ENCODE measurements at regions not wholly inside any gene's neighbourhood (a gene's known extent, or its start where the extent isn't known, plus 50 kb on each side); places are given as distances from the start of the nearest gene placed in this dataset.
A peak's percentile ranks its signal among the peaks of the same experiment; 100 is the strongest.

GRCh38 chr6:4491501-4492260, 284.5 kb upstream of the CDYL start:
- Histone ChIP-seq H3K27ac (ENCODE audit: low read depth, low read length) (no peak overlapping the region), H3K9me3 (ENCODE audit: control insufficient read depth, insufficient read depth, low read length) (peaks cover 24% of the 10 kb centered on the region), H3K36me3 (ENCODE audit: control insufficient read depth, insufficient read depth, low read length) (no peaks in the 10 kb centered on the region), H3K4me3 (ENCODE audit: low read depth, low read length) (no peak overlapping the region), H3K4me1 (ENCODE audit: control insufficient read depth, insufficient read depth, low read length) (peaks cover 7% of the 10 kb centered on the region; the same call in 1 of the 2 replicates), H3K27me3 (ENCODE audit: control insufficient read depth, insufficient read depth, low read length) (no peaks in the 10 kb centered on the region), H3K9ac (ENCODE audit: low read depth, low read length) (no peak overlapping the region)

GRCh38 chr6:4489538-4489937, 286.7 kb upstream of the CDYL start:
- H3K4me3 ChIP-seq (ENCODE audit: low read depth, low read length), result no peak overlapping the region
- H3K36me3 ChIP-seq (ENCODE audit: control insufficient read depth, insufficient read depth, low read length), result no peaks in the 10 kb centered on the region
- no peak overlapping the region for H3K27ac ChIP-seq (ENCODE audit: low read depth, low read length)
- no peak overlapping the region for H3K9ac ChIP-seq (ENCODE audit: low read depth, low read length)
- no peaks in the 10 kb centered on the region for H3K27me3 ChIP-seq (ENCODE audit: control insufficient read depth, insufficient read depth, low read length)
- H3K9me3 ChIP-seq (ENCODE audit: control insufficient read depth, insufficient read depth, low read length), result peaks cover 31% of the 10 kb centered on the region
- H3K4me1 ChIP-seq (ENCODE audit: control insufficient read depth, insufficient read depth, low read length), result peaks cover 11% of the 10 kb centered on the region; the same call in 1 of the 2 replicates

DNA sequence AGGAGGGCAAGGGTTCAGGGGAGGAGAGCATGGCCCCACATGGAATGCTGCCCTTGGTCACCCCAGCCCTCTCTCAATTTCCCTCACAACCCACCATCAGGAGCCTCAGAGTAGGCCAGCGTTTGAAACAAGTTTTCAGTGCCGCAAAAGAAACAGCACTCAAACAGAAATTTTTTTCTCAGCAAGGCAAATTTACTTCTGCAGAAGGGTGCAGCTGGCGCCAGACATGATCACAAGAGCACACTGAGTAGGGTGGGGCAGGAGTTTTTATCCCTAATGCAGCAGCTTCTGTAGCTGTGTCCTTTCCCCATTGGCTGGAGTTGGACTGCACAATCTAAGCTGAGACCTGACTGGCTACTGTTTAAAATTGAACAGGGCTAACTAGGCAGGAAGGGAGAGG, 287.8 kb upstream of the CDYL start:
- Histone ChIP-seq H3K36me3 (ENCODE audit: control insufficient read depth, insufficient read depth, low read length) (no peaks in the 10 kb centered on the region), H3K4me3 (ENCODE audit: low read depth, low read length) (no peak overlapping the region), H3K9me3 (ENCODE audit: control insufficient read depth, insufficient read depth, low read length) (peaks cover 31% of the 10 kb centered on the region), H3K9ac (ENCODE audit: low read depth, low read length) (no peak overlapping the region), H3K4me1 (ENCODE audit: control insufficient read depth, insufficient read depth, low read length) (peaks cover 11% of the 10 kb centered on the region; the same call in 1 of the 2 replicates), H3K27me3 (ENCODE audit: control insufficient read depth, insufficient read depth, low read length) (no peaks in the 10 kb centered on the region), H3K27ac (ENCODE audit: low read depth, low read length) (no peak overlapping the region)

DNA sequence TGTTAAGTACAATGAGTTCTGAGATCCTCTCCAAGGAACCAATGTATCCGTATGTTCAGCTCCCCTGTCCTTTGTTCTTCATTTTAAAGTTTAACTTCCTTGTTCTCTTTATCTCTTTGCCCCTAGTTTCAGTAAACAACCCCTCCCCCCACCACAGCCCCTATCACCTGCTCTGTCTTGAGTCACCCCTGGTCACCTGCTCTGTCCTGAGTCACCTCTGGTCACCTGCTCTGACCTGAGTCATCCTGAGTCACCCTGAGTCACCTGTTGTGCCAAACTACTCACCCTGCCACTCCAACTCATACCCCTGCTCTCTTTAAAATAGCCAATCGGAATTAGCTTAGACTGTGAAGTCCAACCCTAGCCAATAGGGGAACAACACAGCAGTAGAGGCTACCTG, 288.7 kb upstream of the CDYL start:
- Histone ChIP-seq H3K27ac (ENCODE audit: low read depth, low read length) (peak overlapping the region; percentile 78), H3K4me3 (ENCODE audit: low read depth, low read length) (no peak overlapping the region; the same call in 1 of the 2 replicates), H3K36me3 (ENCODE audit: control insufficient read depth, insufficient read depth, low read length) (no peaks in the 10 kb centered on the region), H3K4me1 (ENCODE audit: control insufficient read depth, insufficient read depth, low read length) (peaks cover 11% of the 10 kb centered on the region; the same call in 1 of the 2 replicates), H3K9ac (ENCODE audit: low read depth, low read length) (no peak overlapping the region), H3K27me3 (ENCODE audit: control insufficient read depth, insufficient read depth, low read length) (no peaks in the 10 kb centered on the region), H3K9me3 (ENCODE audit: control insufficient read depth, insufficient read depth, low read length) (peaks cover 31% of the 10 kb centered on the region)

- H3K9me3 ChIP-seq (ENCODE audit: control insufficient read depth, insufficient read depth, low read length), result peaks cover 31% of the 10 kb centered on the region
- H3K27ac ChIP-seq (ENCODE audit: low read depth, low read length), result peak overlapping the region; percentile 78
- peaks cover 2% of the 10 kb centered on the region; the same call in 1 of the 2 replicates for H3K27me3 ChIP-seq (ENCODE audit: control insufficient read depth, insufficient read depth, low read length)
- H3K4me3 ChIP-seq (ENCODE audit: low read depth, low read length), result no peak overlapping the region
- H3K9ac ChIP-seq (ENCODE audit: low read depth, low read length), result no peak overlapping the region
- H3K36me3 ChIP-seq (ENCODE audit: control insufficient read depth, insufficient read depth, low read length), result no peaks in the 10 kb centered on the region
- H3K4me1 ChIP-seq (ENCODE audit: control insufficient read depth, insufficient read depth, low read length), result peaks cover 14% of the 10 kb centered on the region
Measured at GRCh38 chr6:4486568-4487315, 289.5 kb upstream of the CDYL start.

DNA sequence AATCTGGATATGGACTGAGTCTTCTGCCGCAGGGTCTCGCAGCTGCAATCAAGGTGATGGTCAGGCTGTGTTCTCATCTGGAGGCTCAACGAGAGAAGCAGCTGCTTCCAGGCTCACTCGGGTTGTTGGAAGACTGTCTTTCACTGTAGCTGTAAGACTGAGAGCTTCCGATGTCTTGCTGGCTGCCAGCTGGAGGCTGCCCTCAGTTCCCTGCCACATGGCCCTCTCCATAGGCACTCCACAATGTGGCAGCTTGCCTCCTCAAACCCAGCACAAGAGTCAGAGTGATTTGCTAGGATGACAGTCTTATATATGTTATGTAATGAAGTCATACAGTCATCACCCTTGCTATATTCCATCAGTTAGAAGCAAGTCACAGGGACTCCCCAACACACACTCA, 290.5 kb upstream of the CDYL start:
- Histone ChIP-seq H3K9ac (ENCODE audit: low read depth, low read length) (no peak overlapping the region), H3K27me3 (ENCODE audit: control insufficient read depth, insufficient read depth, low read length) (peaks cover 3% of the 10 kb centered on the region; the same call in 1 of the 2 replicates), H3K4me3 (ENCODE audit: low read depth, low read length) (no peak overlapping the region), H3K4me1 (ENCODE audit: control insufficient read depth, insufficient read depth, low read length) (peaks cover 24% of the 10 kb centered on the region), H3K9me3 (ENCODE audit: control insufficient read depth, insufficient read depth, low read length) (peaks cover 31% of the 10 kb centered on the region), H3K27ac (ENCODE audit: low read depth, low read length) (no peak overlapping the region), H3K36me3 (ENCODE audit: control insufficient read depth, insufficient read depth, low read length) (no peaks in the 10 kb centered on the region)

DNA sequence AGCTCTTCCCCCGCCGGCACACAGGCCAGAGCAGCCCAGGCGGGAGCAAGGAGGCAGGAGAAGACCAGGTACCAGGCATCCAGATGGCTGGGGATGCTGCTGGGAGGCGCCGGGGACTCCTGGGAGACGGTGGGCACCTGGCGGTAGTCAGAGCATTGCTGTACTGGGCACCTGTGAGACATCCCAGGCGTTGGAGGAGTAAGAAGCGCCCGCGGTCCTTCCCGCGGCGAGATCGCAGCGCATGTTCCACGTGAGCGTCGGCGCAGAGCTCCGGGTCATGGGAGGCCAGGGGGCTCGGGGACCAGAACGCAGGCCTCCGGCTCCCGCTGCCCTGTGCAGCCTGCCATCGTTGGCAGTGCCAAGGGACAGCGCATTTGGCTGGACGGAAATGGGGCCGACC, 293.7 kb upstream of the CDYL start:
- peaks cover 3% of the 10 kb centered on the region; the same call in 1 of the 2 replicates for H3K27me3 ChIP-seq (ENCODE audit: control insufficient read depth, insufficient read depth, low read length)
- H3K27ac ChIP-seq (ENCODE audit: low read depth, low read length), result no peak overlapping the region
- H3K9ac ChIP-seq (ENCODE audit: low read depth, low read length), result no peak overlapping the region
- no peak overlapping the region for H3K4me3 ChIP-seq (ENCODE audit: low read depth, low read length)
- H3K36me3 ChIP-seq (ENCODE audit: control insufficient read depth, insufficient read depth, low read length), result no peaks in the 10 kb centered on the region
- peaks cover 35% of the 10 kb centered on the region for H3K4me1 ChIP-seq (ENCODE audit: control insufficient read depth, insufficient read depth, low read length)
- H3K9me3 ChIP-seq (ENCODE audit: control insufficient read depth, insufficient read depth, low read length), result peaks cover 7% of the 10 kb centered on the region

DNA sequence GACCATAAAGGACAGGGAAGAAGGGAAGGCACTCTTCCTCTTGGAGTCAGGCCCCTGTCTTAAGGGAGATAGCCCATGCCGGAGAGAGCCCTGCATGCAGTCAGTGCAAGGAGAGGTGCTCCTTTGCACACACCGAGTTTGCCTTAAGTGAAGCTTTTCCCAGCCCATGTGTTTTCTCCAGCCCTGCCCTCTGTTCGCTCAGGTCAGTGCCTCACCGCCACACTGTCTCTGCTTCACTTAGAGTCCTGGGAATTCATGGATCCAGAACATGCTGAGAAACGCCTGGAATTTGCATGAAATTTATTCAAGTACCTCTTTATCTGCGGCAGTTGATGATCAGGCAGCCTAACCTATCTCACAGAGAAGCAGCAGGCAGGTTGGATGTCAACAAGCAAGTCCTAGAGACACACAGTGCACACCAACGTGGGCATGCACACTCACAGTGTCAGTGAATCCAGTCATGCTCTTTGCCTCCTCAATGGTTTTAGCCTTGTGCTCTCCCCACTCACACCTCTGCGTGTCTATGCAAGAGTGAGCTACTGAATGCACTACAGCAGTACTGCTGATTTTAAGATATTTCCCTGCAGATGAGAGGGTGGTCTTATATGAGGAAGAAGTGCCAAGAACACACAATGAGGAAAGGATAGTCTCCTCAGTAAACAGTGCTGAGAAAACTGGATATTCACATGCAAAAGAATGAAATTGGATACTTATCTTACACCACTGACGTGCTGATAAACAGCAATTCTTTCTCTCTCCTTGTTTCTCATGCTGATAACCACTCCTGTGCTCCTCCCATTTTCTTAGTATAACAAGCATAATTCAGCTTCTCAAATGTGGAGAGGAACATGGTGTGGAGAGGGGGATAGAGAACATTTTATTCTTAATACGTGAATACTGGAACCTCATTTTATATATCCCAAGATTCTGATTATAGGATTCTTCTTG, 295.1 kb upstream of the CDYL start:
- Histone ChIP-seq H3K27ac (ENCODE audit: low read depth, low read length) (no peak overlapping the region), H3K4me1 (ENCODE audit: control insufficient read depth, insufficient read depth, low read length) (peaks cover 24% of the 10 kb centered on the region), H3K4me3 (ENCODE audit: low read depth, low read length) (no peak overlapping the region), H3K36me3 (ENCODE audit: control insufficient read depth, insufficient read depth, low read length) (no peaks in the 10 kb centered on the region), H3K9ac (ENCODE audit: low read depth, low read length) (no peak overlapping the region), H3K9me3 (ENCODE audit: control insufficient read depth, insufficient read depth, low read length) (peaks cover 7% of the 10 kb centered on the region; the same call in 1 of the 2 replicates), H3K27me3 (ENCODE audit: control insufficient read depth, insufficient read depth, low read length) (peaks cover 3% of the 10 kb centered on the region; the same call in 1 of the 2 replicates)

DNA sequence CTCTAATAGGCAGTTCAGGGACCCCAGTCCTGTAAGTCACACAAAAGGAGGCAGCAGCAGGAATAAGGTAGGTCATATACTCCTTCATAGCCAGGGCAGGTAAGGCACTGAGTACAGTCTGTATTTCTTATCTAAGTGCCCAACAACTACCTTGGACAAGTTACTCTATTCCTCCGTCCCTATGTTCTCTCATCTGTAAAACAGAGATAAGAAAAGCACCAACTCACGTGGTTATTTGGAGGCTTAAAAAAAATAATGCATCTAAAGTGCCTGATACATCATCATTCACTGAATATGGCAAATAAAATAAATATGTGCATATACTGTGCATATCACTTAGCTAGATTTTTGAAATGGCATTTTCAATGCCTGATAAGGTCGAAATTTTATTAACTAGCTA, 298.1 kb upstream of the CDYL start:
- H3K36me3 ChIP-seq (ENCODE audit: control insufficient read depth, insufficient read depth, low read length), result no peaks in the 10 kb centered on the region
- peaks cover 3% of the 10 kb centered on the region; the same call in 1 of the 2 replicates for H3K27me3 ChIP-seq (ENCODE audit: control insufficient read depth, insufficient read depth, low read length)
- H3K9ac ChIP-seq (ENCODE audit: low read depth, low read length), result no peak overlapping the region
- peaks cover 24% of the 10 kb centered on the region for H3K4me1 ChIP-seq (ENCODE audit: control insufficient read depth, insufficient read depth, low read length)
- no peak overlapping the region for H3K27ac ChIP-seq (ENCODE audit: low read depth, low read length)
- no peaks in the 10 kb centered on the region for H3K9me3 ChIP-seq (ENCODE audit: control insufficient read depth, insufficient read depth, low read length)
- no peak overlapping the region for H3K4me3 ChIP-seq (ENCODE audit: low read depth, low read length)

GRCh38 chr6:4474810-4475209, 301.4 kb upstream of the CDYL start:
- Histone ChIP-seq H3K9ac (ENCODE audit: low read depth, low read length) (no peak overlapping the region), H3K27me3 (ENCODE audit: control insufficient read depth, insufficient read depth, low read length) (no peaks in the 10 kb centered on the region), H3K36me3 (ENCODE audit: control insufficient read depth, insufficient read depth, low read length) (no peaks in the 10 kb centered on the region), H3K4me3 (ENCODE audit: low read depth, low read length) (no peak overlapping the region), H3K9me3 (ENCODE audit: control insufficient read depth, insufficient read depth, low read length) (peaks cover 19% of the 10 kb centered on the region), H3K4me1 (ENCODE audit: control insufficient read depth, insufficient read depth, low read length) (0 out of 2 replicates have a peak, but pooled peaks cover 1% of the 10 kb centered on the region), H3K27ac (ENCODE audit: low read depth, low read length) (no peak overlapping the region)
